Activated CD8-positive, alpha-beta memory T cell treated with anti-CD3 and anti-CD28 coated beads for 48 hours (primary cell): ENCODE measurements at regions not wholly inside any gene's neighbourhood (a gene's known extent, or its start where the extent isn't known, plus 50 kb on each side); places are given as distances from the start of the nearest gene placed in this dataset.

Experiments used
- DNase-seq, 3 experiments: peaks; one replicate each; pipeline ENCODE4 v3.0.0-alpha.2; 2020; ENCODE audit warnings: low read depth in 2 of 3, low spot score in 2 of 3

GRCh38 chr14:53896726-53897125, 59.9 kb downstream of the BMP4 start:
- DNase-seq, result no peak

DNA sequence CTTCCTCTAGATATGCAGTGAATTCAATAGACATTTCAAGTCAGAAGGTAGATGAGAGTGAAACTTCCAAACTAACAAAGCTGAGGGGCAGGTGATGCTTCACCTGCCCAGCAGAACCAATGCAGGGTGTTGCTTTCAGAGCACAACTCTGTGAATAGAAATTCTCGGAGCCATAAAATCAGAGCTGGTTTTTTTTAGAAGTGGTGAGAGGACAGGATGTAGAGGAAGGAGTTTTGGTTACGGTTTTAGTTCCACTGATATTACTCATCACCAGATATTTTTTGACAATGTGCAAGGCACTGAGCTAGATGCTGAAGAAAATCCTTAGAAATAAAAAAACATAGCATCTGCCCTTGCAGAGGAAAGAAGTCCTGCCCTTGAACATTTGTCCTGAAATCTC, 62.2 kb downstream of the BMP4 start:
- no peak for DNase-seq

DNA sequence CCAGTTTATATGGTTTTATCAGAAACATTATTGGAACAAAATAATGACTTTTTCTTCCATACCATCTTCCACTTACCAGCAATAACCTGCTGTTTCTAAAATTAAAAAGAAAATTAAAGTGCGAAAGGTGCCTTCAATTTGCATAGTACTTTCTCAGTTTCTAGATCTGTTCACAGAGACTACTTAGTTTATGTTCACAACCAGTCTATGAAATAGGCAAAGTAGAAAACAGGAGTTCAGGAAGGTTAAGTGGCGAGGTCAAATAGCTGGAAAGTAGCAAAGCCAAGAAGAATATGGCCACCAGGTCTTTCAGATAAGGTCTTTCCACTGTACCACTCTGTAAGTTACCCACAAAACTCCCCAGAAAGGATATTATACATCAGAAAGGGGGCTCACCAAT, 63.3 kb downstream of the BMP4 start:
- DNase-seq, result no peak

DNA sequence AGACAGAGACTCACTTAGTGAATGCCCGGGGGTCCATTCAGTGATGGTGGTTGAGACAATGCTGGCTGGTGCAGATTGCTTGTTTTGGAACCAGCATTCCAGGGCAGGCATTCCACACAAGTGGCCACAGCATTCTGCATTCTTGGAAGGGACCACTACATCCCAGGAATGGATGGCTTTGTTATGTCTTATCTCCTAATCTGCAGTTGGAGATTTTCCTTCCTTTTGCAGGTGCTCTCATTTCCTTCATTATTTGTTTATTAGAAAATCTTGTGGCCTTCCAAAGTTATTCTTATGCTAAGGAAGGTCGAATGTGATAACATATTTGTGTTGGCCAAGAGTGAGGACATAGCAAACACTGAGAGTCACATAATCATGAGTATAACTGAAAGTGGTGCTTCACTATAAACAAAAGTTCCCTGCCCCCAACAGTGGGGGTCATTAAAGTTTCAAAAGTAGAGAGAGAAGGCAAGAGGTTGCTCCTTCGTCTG, 66.0 kb downstream of the BMP4 start:
- DNase-seq, result no peak

GRCh38 chr14:53888535-53889386, 67.9 kb downstream of the BMP4 start:
- no peak for DNase-seq

GRCh38 chr14:53885136-53885640, 71.4 kb downstream of the BMP4 start:
- DNase-seq, result no peak

DNA sequence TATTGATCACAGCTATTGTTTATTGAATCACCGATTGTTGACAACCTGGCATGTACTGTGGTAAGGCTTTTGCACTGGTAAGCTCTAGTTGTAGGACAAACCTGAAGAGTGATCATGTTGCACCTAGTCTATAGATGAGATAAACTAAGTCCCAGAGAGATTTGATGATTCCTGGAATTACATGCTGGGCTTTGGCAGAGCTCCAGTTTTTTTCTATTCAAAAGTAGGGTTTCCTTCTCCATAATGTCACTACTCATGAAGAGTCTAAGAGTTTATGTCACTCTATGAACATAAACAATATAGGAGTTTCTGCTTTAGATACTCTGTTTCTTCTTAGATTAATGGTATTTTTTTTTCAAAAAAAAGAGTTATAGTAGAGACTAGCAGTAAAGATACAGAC, 72.0 kb downstream of the BMP4 start:
- DNase-seq, result no peak

GRCh38 chr14:53883739-53884138, 72.9 kb downstream of the BMP4 start:
- DNase-seq, result no peak

DNA sequence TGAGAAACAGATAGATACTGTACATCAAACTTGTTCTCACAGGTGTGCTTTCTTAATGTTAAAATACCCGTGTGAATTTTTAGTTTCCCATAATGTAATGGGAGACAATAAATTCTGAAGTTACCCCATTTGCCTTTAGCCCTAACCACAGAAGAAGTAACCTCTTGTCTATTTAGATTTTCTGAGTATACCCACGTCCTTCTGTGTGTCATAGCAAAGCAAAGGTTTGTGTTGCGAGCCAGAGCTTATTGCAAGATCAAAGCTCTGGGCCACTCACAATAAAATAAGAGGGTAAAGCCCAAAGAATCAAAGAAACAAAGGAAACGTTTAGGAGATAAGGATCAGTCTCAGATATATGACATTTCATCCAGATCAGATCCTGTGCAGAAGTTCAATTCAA, 73.9 kb downstream of the BMP4 start:
- DNase-seq, result no peak

- DNase-seq, result no peak
These were observed 74.7 kb downstream of the BMP4 start for GRCh38 chr14:53881921-53882320.

GRCh38 chr14:53881161-53881871, 75.3 kb downstream of the BMP4 start:
- DNase-seq, result no peak

- no peak for DNase-seq
These were observed 75.9 kb downstream of the BMP4 start for GRCh38 chr14:53880761-53881160.

DNA sequence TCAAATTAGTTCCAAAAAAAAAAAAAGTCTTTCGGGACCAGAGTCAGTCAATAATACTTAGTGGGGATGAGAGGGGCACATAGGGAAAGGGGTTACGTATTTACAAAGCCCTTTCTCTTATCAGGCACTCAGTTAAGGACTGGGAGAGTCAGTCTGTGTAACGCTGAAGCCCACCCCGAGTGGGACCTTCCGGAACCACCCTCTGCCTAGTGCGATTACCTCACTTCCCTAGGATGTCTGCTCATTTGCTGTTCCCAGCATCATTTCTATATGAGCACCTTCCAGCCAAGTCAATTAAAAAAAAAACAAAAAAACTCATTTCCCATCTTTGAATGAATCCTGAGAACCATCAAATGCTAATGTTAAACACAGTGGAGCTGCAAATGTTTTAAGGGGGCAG, 76.9 kb downstream of the BMP4 start:
- DNase-seq, result no peak

DNA sequence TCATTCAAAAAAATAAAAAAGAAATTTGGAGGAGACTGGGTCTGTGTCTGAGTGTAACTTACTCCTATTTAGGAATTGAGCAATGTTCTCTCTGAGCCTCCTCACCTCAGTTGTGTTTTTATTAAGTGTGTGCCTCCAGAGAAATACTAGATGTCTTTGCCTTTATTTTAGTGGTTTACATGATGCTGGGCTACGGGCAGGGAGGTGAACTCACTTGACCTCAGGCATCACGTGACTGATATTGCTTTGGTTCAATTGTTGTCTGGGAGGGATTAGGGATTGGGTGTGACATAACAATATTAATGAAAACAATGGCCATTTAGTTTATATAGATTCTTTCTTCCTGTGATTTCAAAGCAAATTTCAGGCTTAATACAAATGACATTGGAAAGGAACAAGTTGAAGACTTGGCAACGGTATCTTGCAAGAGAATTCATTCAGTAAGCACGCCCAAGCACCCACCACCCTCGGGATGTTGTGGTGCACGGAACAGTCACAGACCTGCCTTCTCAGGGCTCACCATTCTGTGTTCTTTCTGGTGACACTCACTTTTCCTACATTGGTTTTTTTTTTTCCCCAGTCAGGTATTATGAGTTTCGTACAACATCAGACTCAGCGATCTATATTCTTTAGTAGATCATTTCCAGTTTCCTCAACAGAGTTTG, 77.5 kb downstream of the BMP4 start:
- no peak for DNase-seq

DNA sequence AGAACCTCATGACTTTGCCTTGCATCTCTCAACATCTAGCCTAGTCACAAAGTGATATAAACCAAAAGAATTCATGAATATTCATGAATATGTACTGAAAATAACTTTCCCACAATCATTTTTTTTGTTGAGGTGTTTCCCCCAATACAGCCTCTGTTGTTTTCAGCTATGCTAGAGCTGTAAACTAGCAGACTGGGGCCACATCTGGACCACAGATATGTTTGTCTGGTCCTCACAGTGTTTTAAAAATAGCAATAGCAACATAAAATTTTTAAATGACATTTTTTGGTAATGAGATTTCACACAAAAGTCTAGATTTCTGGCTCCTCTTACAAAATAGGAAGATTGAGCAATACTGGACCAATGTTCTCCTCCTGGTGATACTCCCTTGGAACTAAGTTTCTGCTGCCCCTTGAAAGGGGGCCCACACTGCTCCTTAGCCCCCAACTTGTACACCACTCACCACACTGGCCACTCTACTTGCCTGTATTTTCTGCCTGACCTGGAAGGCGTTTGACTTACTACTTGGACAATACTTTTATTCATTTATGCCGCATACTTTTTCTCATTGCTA, 81.2 kb downstream of the BMP4 start:
- DNase-seq, result no peak

- DNase-seq, result no peak
These were observed 81.9 kb downstream of the BMP4 start for GRCh38 chr14:53874704-53875103.

DNA sequence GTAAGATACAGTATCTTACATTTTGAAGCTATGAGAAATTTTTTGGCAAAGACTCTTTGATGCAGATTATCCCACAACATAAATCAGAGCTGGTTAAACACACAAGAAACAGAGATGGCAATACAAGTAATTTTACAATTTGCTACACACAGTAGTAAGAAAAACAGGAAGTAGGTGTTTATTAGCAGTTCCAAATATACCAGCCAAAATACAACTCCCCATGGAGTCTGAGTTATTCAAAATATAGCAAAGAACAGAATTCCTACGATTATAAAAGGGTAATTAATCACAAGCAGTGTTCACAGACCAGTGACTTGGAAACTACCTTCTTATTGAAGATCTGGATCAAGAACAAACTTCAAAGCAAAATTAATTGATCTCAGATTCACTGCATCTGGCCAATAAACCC, 83.9 kb downstream of the BMP4 start:
- no peak for DNase-seq

DNA sequence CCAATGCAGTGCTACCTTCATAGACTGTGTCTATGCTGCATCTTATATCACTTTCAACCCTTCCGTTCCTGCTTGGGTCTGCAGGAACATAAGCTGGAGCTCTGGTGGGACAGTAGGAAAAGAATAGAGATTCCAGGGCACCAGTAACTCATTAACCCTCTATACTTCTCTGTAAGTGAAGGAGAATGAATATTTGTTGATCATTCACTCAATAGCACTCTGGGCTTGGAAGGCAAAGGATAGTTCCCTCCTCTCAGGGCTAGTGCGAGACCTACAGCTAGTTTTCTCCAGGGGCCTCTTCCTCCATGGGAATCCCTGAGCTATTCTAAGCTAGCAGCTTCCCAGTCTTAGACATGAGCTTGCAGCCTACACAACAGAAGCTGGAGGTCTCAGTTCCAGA, 84.7 kb downstream of the BMP4 start:
- DNase-seq, result no peak

- DNase-seq, result no peak
These were observed 85.6 kb downstream of the BMP4 start for GRCh38 chr14:53871011-53871410.

GRCh38 chr14:53865711-53866110, 90.9 kb downstream of the BMP4 start:
- no peak for DNase-seq

GRCh38 chr14:53861781-53862180, 94.8 kb downstream of the BMP4 start:
- no peak for DNase-seq

DNA sequence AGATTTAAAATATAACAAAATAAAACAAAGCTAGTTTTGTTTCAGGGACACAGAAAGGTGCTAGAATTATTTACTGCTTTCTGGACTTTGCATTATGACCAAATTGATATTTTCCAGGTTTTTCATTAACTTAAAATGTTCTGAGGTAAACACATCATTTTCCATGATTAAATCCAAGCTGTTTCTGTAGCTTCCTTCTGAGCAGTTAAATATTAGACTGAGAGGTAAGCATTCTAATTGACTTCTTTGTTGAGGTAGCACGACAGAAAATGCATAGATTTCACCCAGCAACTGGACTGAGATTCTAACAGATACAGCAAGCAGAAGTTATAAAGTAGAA, 98.3 kb downstream of the BMP4 start:
- no peak for DNase-seq
